GM23248 (cell line): ENCODE measurements at regions not wholly inside any gene's neighbourhood (a gene's known extent, or its start where the extent isn't known, plus 50 kb on each side); places are given as distances from the start of the nearest gene placed in this dataset.

Source experiments
- DNase-seq: peaks from one replicate; pipeline ENCODE4 v3.0.0-alpha.2; 2015
- H2AFZ ChIP-seq: fragments of 200-600 bp; sonication (generic); 2 replicates; pipeline ENCODE4 v1.6.1; 2016; ENCODE audit warnings: antibody characterized with exemption
- H3F3A ChIP-seq: fragments of 200-600 bp; sonication (generic); 2 replicates; pipeline ENCODE4 v1.6.1; 2016; ENCODE audit warnings: mild to moderate bottlenecking, antibody characterized with exemption, mixed run types; ENCODE audit not compliant: insufficient read depth
- H3K27ac ChIP-seq: fragments of 200-600 bp; sonication (generic); 2 replicates; pipeline ENCODE4 v1.5.1; 2016; ENCODE audit warnings: mild to moderate bottlenecking
- H3K27me3 ChIP-seq: fragments of 200-600 bp; sonication (generic); replicated peaks from 2 replicates; pipeline ENCODE4 v1.6.1; 2016; ENCODE audit warnings: mild to moderate bottlenecking; ENCODE audit not compliant: insufficient read depth
- H3K36me3 ChIP-seq: fragments of 200-600 bp; sonication (generic); 2 replicates; pipeline ENCODE4 v1.6.1; 2016; ENCODE audit warnings: low read depth, mild to moderate bottlenecking
- H3K4me1 ChIP-seq: fragments of 200-600 bp; sonication (generic); 2 replicates; pipeline ENCODE4 v1.6.1; 2016; ENCODE audit warnings: mild to moderate bottlenecking; ENCODE audit not compliant: insufficient read depth
- H3K4me2 ChIP-seq: fragments of 200-600 bp; sonication (generic); one replicate; pipeline ENCODE4 v1.6.1; 2016; ENCODE audit warnings: mild to moderate bottlenecking; ENCODE audit not compliant: unreplicated experiment
- H3K4me3 ChIP-seq: fragments of 200-600 bp; sonication (generic); 2 replicates; pipeline ENCODE4 v1.5.1; 2016; ENCODE audit warnings: mild to moderate bottlenecking
- H3K79me2 ChIP-seq: fragments of 200-600 bp; sonication (generic); 2 replicates; pipeline ENCODE4 v1.6.1; 2016; ENCODE audit warnings: mild to moderate bottlenecking; ENCODE audit not compliant: insufficient read depth
- H3K9ac ChIP-seq: fragments of 200-600 bp; sonication (generic); 2 replicates; pipeline ENCODE4 v1.6.1; 2016; ENCODE audit warnings: mild to moderate bottlenecking
- H3K9me2 ChIP-seq: fragments of 200-600 bp; sonication (generic); 2 replicates; pipeline ENCODE4 v1.6.1; 2016; ENCODE audit warnings: mixed run types, mild to moderate bottlenecking, moderate library complexity; ENCODE audit not compliant: insufficient read depth
- H3K9me3 ChIP-seq: fragments of 200-600 bp; sonication (generic); one replicate; pipeline ENCODE4 v1.6.1; 2017; ENCODE audit warnings: low read depth
- H4K20me1 ChIP-seq: fragments of 200-600 bp; sonication (generic); 2 replicates; pipeline ENCODE4 v1.6.0; 2016; ENCODE audit not compliant: insufficient read depth
- EZH2 ChIP-seq: fragments of 200-600 bp; sonication (generic); IDR thresholded peaks from 2 replicates; pipeline ENCODE4 v1.6.1; 2018; ENCODE audit warnings: antibody characterized with exemption, mild to moderate bottlenecking; ENCODE audit not compliant: insufficient read depth, poor library complexity, severe bottlenecking
- EZH2phosphoT487 ChIP-seq: fragments of 200-600 bp; sonication (generic); IDR thresholded peaks from 2 replicates; pipeline ENCODE4 v1.6.1; 2018; ENCODE audit warnings: antibody characterized with exemption, moderate library complexity, mild to moderate bottlenecking, low read depth; ENCODE audit not compliant: insufficient read depth
- WGBS, 2 experiments: methylation state at CpG; one replicate each; pipeline ENCODE4 v1.1.6; 2015 to 2017; ENCODE audit warnings: low lambda C conversion rate in 2 of 2, low coverage in 1 of 2; ENCODE audit errors: missing lambda C conversion rate in 2 of 2; 5-methylcytosine and 5-hydroxymethylcytosine counted together
- in situ Hi-C: fragments of 300-500 bp; cut with MboI; formaldehyde crosslinking; loops from 2 replicates; pipeline ENCODE4 v1.15.0; 2020

DNA sequence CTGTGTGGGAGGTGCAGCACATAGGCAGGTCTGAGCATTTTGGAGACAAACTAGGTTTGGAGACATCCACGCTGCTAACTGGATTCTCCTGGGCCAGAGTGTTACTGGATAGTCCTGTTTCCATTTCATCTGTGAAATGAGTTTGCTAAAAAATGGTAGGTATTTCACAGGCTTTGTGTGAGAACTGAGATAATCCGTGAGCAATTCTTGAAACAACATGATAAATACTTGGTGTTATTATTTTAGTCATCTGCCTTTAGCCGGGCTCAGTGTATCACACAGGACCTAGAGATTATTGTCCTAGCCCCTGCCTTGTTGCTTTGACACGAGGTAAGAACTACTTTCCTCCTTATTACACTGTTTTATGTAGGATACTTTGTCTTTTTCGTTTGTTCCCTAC lies 63.0 kb downstream of the PRR18 start:
- TF ChIP-seq EZH2phosphoT487 (no peak), EZH2 (no peak)
- H3K79me2 ChIP-seq: no peaks in the 10 kb centered on the region
- H3K4me2 ChIP-seq: no peak overlapping the region
- H3F3A ChIP-seq: no peaks in the 10 kb centered on the region
- in situ Hi-C loops: no loop called here
- no peak overlapping the region for H3K9ac ChIP-seq
- DNase-seq: no peak
- WGBS, 2 experiments: 24 to 25% methylated on average over 5 of the region's 5 CpGs
- no peak overlapping the region for H2AFZ ChIP-seq
- no peaks in the 10 kb centered on the region for H4K20me1 ChIP-seq
- H3K27me3 ChIP-seq: peaks cover 25% of the 10 kb centered on the region
- H3K36me3 ChIP-seq: no peaks in the 10 kb centered on the region
- no peaks in the 10 kb centered on the region for H3K9me3 ChIP-seq
- H3K9me2 ChIP-seq: no peaks in the 10 kb centered on the region
- no peak overlapping the region for H3K27ac ChIP-seq
- H3K4me1 ChIP-seq: no peaks in the 10 kb centered on the region
- no peak overlapping the region for H3K4me3 ChIP-seq

GRCh38 chr6:166244353-166245045 lies 63.7 kb downstream of the PRR18 start:
- H3K4me1 ChIP-seq: no peaks in the 10 kb centered on the region
- H3K36me3 ChIP-seq: no peaks in the 10 kb centered on the region
- in situ Hi-C loops: no loop called here
- TF ChIP-seq EZH2 (no peak), EZH2phosphoT487 (no peak)
- DNase-seq: no peak
- H3K4me3 ChIP-seq: no peak overlapping the region
- peaks cover 32% of the 10 kb centered on the region for H3K27me3 ChIP-seq
- H4K20me1 ChIP-seq: no peaks in the 10 kb centered on the region
- H2AFZ ChIP-seq: no peak overlapping the region
- H3K9me2 ChIP-seq: no peaks in the 10 kb centered on the region
- H3F3A ChIP-seq: no peaks in the 10 kb centered on the region
- H3K27ac ChIP-seq: no peak overlapping the region
- no peaks in the 10 kb centered on the region for H3K79me2 ChIP-seq
- H3K9me3 ChIP-seq: no peaks in the 10 kb centered on the region
- no peak overlapping the region for H3K4me2 ChIP-seq
- no peak overlapping the region for H3K9ac ChIP-seq
- 38 to 40% methylated on average over 11 of the region's 11 CpGs for WGBS, 2 experiments

DNA sequence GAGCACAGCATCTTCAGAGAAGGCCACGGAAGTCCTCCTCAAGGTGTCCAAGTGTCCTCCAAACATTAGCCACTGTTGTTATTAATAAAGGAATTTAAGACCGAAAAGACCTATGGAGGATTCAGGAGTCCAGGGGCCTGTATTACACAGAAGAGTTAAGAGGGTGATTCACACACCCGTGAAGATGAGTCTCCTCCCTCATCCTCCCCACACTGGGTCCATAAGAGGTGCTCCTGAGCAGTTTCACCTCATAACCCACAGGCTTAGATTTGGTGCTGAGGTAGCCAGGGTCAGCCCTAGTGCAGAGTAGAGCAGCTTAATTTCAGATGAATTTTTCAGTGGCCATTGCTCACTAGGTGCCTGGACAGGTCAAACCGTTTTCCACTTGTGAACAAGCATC lies 65.3 kb downstream of the PRR18 start:
- Histone ChIP-seq H2AFZ (no peak overlapping the region), H3K27ac (no peak overlapping the region), H3K9me2 (no peaks in the 10 kb centered on the region), H3K79me2 (no peaks in the 10 kb centered on the region), H3K9ac (no peak overlapping the region), H3K4me1 (no peaks in the 10 kb centered on the region), H3K4me2 (no peak overlapping the region), H3K27me3 (peaks cover 48% of the 10 kb centered on the region), H4K20me1 (no peaks in the 10 kb centered on the region), H3K4me3 (no peak overlapping the region), H3K9me3 (no peaks in the 10 kb centered on the region), H3F3A (no peaks in the 10 kb centered on the region), H3K36me3 (no peaks in the 10 kb centered on the region)
- in situ Hi-C loops: no loop called here
- DNase-seq: no peak
- WGBS, 2 experiments: 9 to 14% methylated on average over 4 of the region's 4 CpGs
- TF ChIP-seq EZH2 (no peak), EZH2phosphoT487 (no peak)

DNA sequence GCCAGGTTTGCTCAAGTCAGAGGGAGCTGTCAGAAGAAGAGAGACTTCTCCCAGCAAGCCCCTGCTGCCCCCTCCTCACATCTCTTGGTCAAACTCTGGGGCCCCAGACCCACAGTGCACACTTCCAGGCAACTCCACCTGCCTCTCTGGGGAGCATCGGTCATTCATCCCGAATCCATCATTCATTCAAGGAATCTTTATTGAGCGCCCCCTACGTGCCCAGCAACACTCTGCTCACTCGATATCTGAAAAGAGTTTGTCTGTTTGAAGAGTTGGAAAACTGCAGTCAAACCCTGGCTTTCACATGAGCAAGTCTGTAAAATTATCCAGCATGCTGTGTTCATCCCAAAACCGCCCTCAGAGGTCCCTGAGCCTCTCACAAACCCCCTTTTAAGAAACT lies 66.2 kb downstream of the PRR18 start:
- Histone ChIP-seq H3K4me2 (no peak overlapping the region), H3K79me2 (no peaks in the 10 kb centered on the region), H4K20me1 (no peaks in the 10 kb centered on the region), H3K9ac (no peak overlapping the region), H2AFZ (no peak overlapping the region), H3K4me1 (no peaks in the 10 kb centered on the region), H3K36me3 (no peaks in the 10 kb centered on the region), H3K9me3 (no peaks in the 10 kb centered on the region), H3K27ac (no peak overlapping the region), H3F3A (no peaks in the 10 kb centered on the region), H3K4me3 (no peak overlapping the region), H3K27me3 (peaks cover 49% of the 10 kb centered on the region), H3K9me2 (no peaks in the 10 kb centered on the region)
- 44 to 49% methylated on average over 6 of the region's 6 CpGs for WGBS, 2 experiments
- in situ Hi-C loops: no loop called here
- no peak for DNase-seq
- no peak for TF ChIP-seq EZH2phosphoT487
- TF ChIP-seq EZH2: no peak
